Activated CD8-positive, alpha-beta memory T cell treated with anti-CD3 and anti-CD28 coated beads, Interleukin-2, amount 10 ng/mL, durations not matched to agents 7 days and 5 days (primary cell): ENCODE measurements at regions not wholly inside any gene's neighbourhood (a gene's known extent, or its start where the extent isn't known, plus 50 kb on each side); places are given as distances from the start of the nearest gene placed in this dataset.
"Not testable (repeated sequence)": the region's sequence is repeated elsewhere in the genome, so short reads cannot be mapped to it uniquely, and the experiment has no call there.

Experiments used
- ATAC-seq: fragments of 150-1000 bp; cut with Tn5 transposase; one replicate; pipeline ENCODE4 v1.10.0; 2021; ENCODE audit warnings: moderate library complexity
- CTCF ChIA-PET: fragments of 350-600 bp; sonication (Branson Sonifier 250); formaldehyde crosslinking; loops from one replicate; lab custom pipeline; 2021; ENCODE audit warnings: antibody characterized with exemption; lab: Charles Lee
- DNase-seq: peaks from one replicate; pipeline ENCODE4 v3.0.0-alpha.2; 2020
- H3K27ac Mint-ChIP-seq: one replicate; pipeline ENCODE4 v1.8.0; 2021; ENCODE audit warnings: mild to moderate bottlenecking, mixed read lengths
- H3K27me3 Mint-ChIP-seq: one replicate; pipeline ENCODE4 v1.8.0; 2021; ENCODE audit warnings: mixed read lengths
- H3K36me3 Mint-ChIP-seq: one replicate; pipeline ENCODE4 v1.8.0; 2021; ENCODE audit warnings: mild to moderate bottlenecking, mixed read lengths
- H3K4me1 Mint-ChIP-seq: one replicate; pipeline ENCODE4 v1.8.0; 2021; ENCODE audit warnings: mixed read lengths
- H3K4me3 Mint-ChIP-seq: one replicate; pipeline ENCODE4 v1.8.0; 2021; ENCODE audit warnings: mild to moderate bottlenecking, moderate library complexity, mixed read lengths
- H3K9me3 Mint-ChIP-seq: one replicate; pipeline ENCODE4 v1.8.0; 2022; ENCODE audit warnings: low read depth, mixed read lengths

GRCh38 chr3:98644168-98644567 lies 50.8 kb upstream of the CPOX start:
- ATAC-seq (no peak), DNase-seq (no peak)
- peaks cover 10% of the 10 kb centered on the region for H3K27me3 Mint-ChIP-seq
- H3K4me1 Mint-ChIP-seq, result no peaks in the 10 kb centered on the region
- H3K36me3 Mint-ChIP-seq, result no peaks in the 10 kb centered on the region
- H3K4me3 Mint-ChIP-seq, result no peak overlapping the region
- CTCF ChIA-PET, result no interaction called here
- no peaks in the 10 kb centered on the region for H3K9me3 Mint-ChIP-seq
- H3K27ac Mint-ChIP-seq, result no peak overlapping the region

- no peak overlapping the region for H3K4me3 Mint-ChIP-seq
- peaks cover 8% of the 10 kb centered on the region for H3K27me3 Mint-ChIP-seq
- no peaks in the 10 kb centered on the region for H3K4me1 Mint-ChIP-seq
- H3K36me3 Mint-ChIP-seq, result no peaks in the 10 kb centered on the region
- no peak overlapping the region for H3K27ac Mint-ChIP-seq
- ATAC-seq (no peak), DNase-seq (no peak)
- no peaks in the 10 kb centered on the region for H3K9me3 Mint-ChIP-seq
- CTCF ChIA-PET, result interaction anchor here (1.3 to 1.9 kb wide), 2 partner anchors 12 to 43 kb away, joined by 3 to 5 read pairs; no protein-coding TSS in a partner anchor
Observed at GRCh38 chr3:98645039-98645438, 51.6 kb upstream of the CPOX start.

GRCh38 chr3:98646680-98647079 lies 53.3 kb upstream of the CPOX start:
- no peaks in the 10 kb centered on the region for H3K9me3 Mint-ChIP-seq
- DNase-seq (no peak), ATAC-seq (no peak)
- no peaks in the 10 kb centered on the region for H3K36me3 Mint-ChIP-seq
- H3K27me3 Mint-ChIP-seq, result peaks cover 12% of the 10 kb centered on the region
- no peak overlapping the region for H3K27ac Mint-ChIP-seq
- CTCF ChIA-PET, result interaction anchor here (1.3 to 1.9 kb wide), 2 partner anchors 45 kb away, joined by 4 to 5 read pairs; no protein-coding TSS in a partner anchor
- no peaks in the 10 kb centered on the region for H3K4me1 Mint-ChIP-seq
- H3K4me3 Mint-ChIP-seq, result no peak overlapping the region

- CTCF ChIA-PET, result interaction anchor here (1.3 kb wide), 1 partner anchor 45 kb away, joined by 4 read pairs; no protein-coding TSS in a partner anchor
- peaks cover 11% of the 10 kb centered on the region for H3K27me3 Mint-ChIP-seq
- H3K36me3 Mint-ChIP-seq, result no peaks in the 10 kb centered on the region
Observed at GRCh38 chr3:98647197-98647596, 53.8 kb upstream of the CPOX start.

GRCh38 chr3:98650971-98651779 lies 57.8 kb upstream of the CPOX start:
- Mint-ChIP-seq H3K27ac (no peak overlapping the region), H3K4me1 (no peaks in the 10 kb centered on the region), H3K27me3 (peaks cover 11% of the 10 kb centered on the region), H3K36me3 (no peaks in the 10 kb centered on the region), H3K9me3 (no peaks in the 10 kb centered on the region), H3K4me3 (no peak overlapping the region)
- no peak for ATAC-seq
- CTCF ChIA-PET, result no interaction called here
- DNase-seq, result no peak

More at GRCh38 chr3:98647197-98647596, 53.8 kb upstream of the CPOX start:
- ATAC-seq, result no peak
- Mint-ChIP-seq H3K4me1 (no peaks in the 10 kb centered on the region), H3K4me3 (no peak overlapping the region), H3K27ac (no peak overlapping the region), H3K9me3 (no peaks in the 10 kb centered on the region)
- no peak for DNase-seq

- no peaks in the 10 kb centered on the region for H3K4me1 Mint-ChIP-seq
- H3K27me3 Mint-ChIP-seq, result peaks cover 11% of the 10 kb centered on the region
- CTCF ChIA-PET, result no interaction called here
- H3K27ac Mint-ChIP-seq, result no peak overlapping the region
- ATAC-seq (no peak), DNase-seq (no peak)
- H3K4me3 Mint-ChIP-seq, result no peak overlapping the region
- H3K36me3 Mint-ChIP-seq, result no peaks in the 10 kb centered on the region
- H3K9me3 Mint-ChIP-seq, result no peaks in the 10 kb centered on the region
Observed at GRCh38 chr3:98651780-98652077, 58.3 kb upstream of the CPOX start.

GRCh38 chr3:98655666-98656065 lies 62.3 kb upstream of the CPOX start:
- CTCF ChIA-PET, result interaction anchor here (1.2 kb wide), 1 partner anchor 158 kb away, joined by 3 read pairs; no protein-coding TSS in a partner anchor
- DNase-seq (no peak), ATAC-seq (no peak)
- H3K27ac Mint-ChIP-seq, result no peak overlapping the region
- peaks cover 38% of the 10 kb centered on the region for H3K27me3 Mint-ChIP-seq
- no peaks in the 10 kb centered on the region for H3K36me3 Mint-ChIP-seq
- no peaks in the 10 kb centered on the region for H3K9me3 Mint-ChIP-seq
- peaks cover 3% of the 10 kb centered on the region for H3K4me1 Mint-ChIP-seq
- no peak overlapping the region for H3K4me3 Mint-ChIP-seq

- CTCF ChIA-PET, result interaction anchor here (0.6 to 1.5 kb wide), 6 partner anchors 9 to 102 kb away, joined by 3 to 7 read pairs (median 3); no protein-coding TSS in a partner anchor
- H3K27me3 Mint-ChIP-seq, result peaks cover 37% of the 10 kb centered on the region
- DNase-seq, result peak; percentile 55
- H3K9me3 Mint-ChIP-seq, result no peaks in the 10 kb centered on the region
- no peaks in the 10 kb centered on the region for H3K36me3 Mint-ChIP-seq
- H3K4me3 Mint-ChIP-seq, result no peak overlapping the region
- no peak overlapping the region for H3K27ac Mint-ChIP-seq
- H3K4me1 Mint-ChIP-seq, result peaks cover 3% of the 10 kb centered on the region
- peak; percentile 75 for ATAC-seq
Observed at GRCh38 chr3:98657457-98657856, 64.0 kb upstream of the CPOX start.

- DNase-seq (no peak), ATAC-seq (no peak)
- CTCF ChIA-PET, result no interaction called here
Observed at GRCh38 chr3:98662699-98663098, 69.3 kb upstream of the CPOX start.

GRCh38 chr3:98670020-98670419 lies 76.6 kb upstream of the CPOX start:
- no peaks in the 10 kb centered on the region for H3K4me1 Mint-ChIP-seq
- no peak overlapping the region for H3K4me3 Mint-ChIP-seq
- no peaks in the 10 kb centered on the region for H3K9me3 Mint-ChIP-seq
- no peak overlapping the region for H3K27ac Mint-ChIP-seq
- H3K27me3 Mint-ChIP-seq, result peaks cover 4% of the 10 kb centered on the region
- CTCF ChIA-PET, result no interaction called here
- H3K36me3 Mint-ChIP-seq, result no peaks in the 10 kb centered on the region
- DNase-seq (no peak), ATAC-seq (no peak)

More at GRCh38 chr3:98662699-98663098, 69.3 kb upstream of the CPOX start:
- no peaks in the 10 kb centered on the region for H3K9me3 Mint-ChIP-seq
- H3K4me3 Mint-ChIP-seq, result no peak overlapping the region
- peaks cover 39% of the 10 kb centered on the region for H3K27me3 Mint-ChIP-seq
- H3K27ac Mint-ChIP-seq, result no peak overlapping the region
- H3K36me3 Mint-ChIP-seq, result no peaks in the 10 kb centered on the region
- H3K4me1 Mint-ChIP-seq, result no peaks in the 10 kb centered on the region

GRCh38 chr3:98679986-98680385 lies 83.2 kb upstream of the ST3GAL6 start:
- DNase-seq (no peak), ATAC-seq (no peak)
- Mint-ChIP-seq H3K36me3 (no peaks in the 10 kb centered on the region), H3K4me3 (no peak overlapping the region), H3K27ac (no peak overlapping the region), H3K4me1 (no peaks in the 10 kb centered on the region), H3K9me3 (no peaks in the 10 kb centered on the region), H3K27me3 (peaks cover 5% of the 10 kb centered on the region)
- CTCF ChIA-PET, result no interaction called here

- CTCF ChIA-PET, result no interaction called here
- Mint-ChIP-seq H3K27me3 (peaks cover 2% of the 10 kb centered on the region), H3K9me3 (no peaks in the 10 kb centered on the region), H3K4me3 (no peak overlapping the region), H3K4me1 (no peaks in the 10 kb centered on the region), H3K27ac (no peak overlapping the region), H3K36me3 (no peaks in the 10 kb centered on the region)
- no peak for DNase-seq
- no peak for ATAC-seq
Observed at GRCh38 chr3:98680723-98681122, 82.4 kb upstream of the ST3GAL6 start.

- peaks cover 2% of the 10 kb centered on the region for H3K27me3 Mint-ChIP-seq
- no peak overlapping the region for H3K4me3 Mint-ChIP-seq
- no peaks in the 10 kb centered on the region for H3K36me3 Mint-ChIP-seq
- CTCF ChIA-PET, result no interaction called here
- H3K9me3 Mint-ChIP-seq, result no peaks in the 10 kb centered on the region
- DNase-seq (no peak), ATAC-seq (no peak)
- H3K27ac Mint-ChIP-seq, result no peak overlapping the region
- no peaks in the 10 kb centered on the region for H3K4me1 Mint-ChIP-seq
Observed at GRCh38 chr3:98681486-98681885, 81.7 kb upstream of the ST3GAL6 start.

GRCh38 chr3:98682391-98682790 lies 80.7 kb upstream of the ST3GAL6 start:
- H3K4me1 Mint-ChIP-seq, H3K4me3 Mint-ChIP-seq, ATAC-seq, H3K27ac Mint-ChIP-seq, H3K9me3 Mint-ChIP-seq, H3K36me3 Mint-ChIP-seq, CTCF ChIA-PET, DNase-seq, H3K27me3 Mint-ChIP-seq: not testable (repeated sequence)
